Suprapubic skin (tissue), 4 donors: ENCODE measurements at regions not wholly inside any gene's neighbourhood (a gene's known extent, or its start where the extent isn't known, plus 50 kb on each side); places are given as distances from the start of the nearest gene placed in this dataset.

Source experiments
- CTCF ChIP-seq, 2 donors: fragments of 200-600 bp in 1 of 2; fragments of 450-650 bp in 1 of 2; sonication (generic) in 1 of 2; IDR thresholded peaks; one replicate each; pipeline ENCODE4 v1.5.1; 2016 to 2019; ENCODE audit warnings: antibody characterized with exemption in 2 of 2, mild to moderate bottlenecking in 1 of 2, moderate library complexity in 1 of 2
- EP300 ChIP-seq: sonication (generic); formaldehyde crosslinking; IDR thresholded peaks from one replicate; pipeline ENCODE4 v1.6.1; 2017; ENCODE audit warnings: antibody characterized with exemption
- POLR2A ChIP-seq, 2 donors: fragments of 450-650 bp; IDR thresholded peaks; one replicate each; pipeline ENCODE4 v1.6.1; 2017; ENCODE audit warnings: antibody characterized with exemption in 2 of 2, mild to moderate bottlenecking in 2 of 2, moderate library complexity in 2 of 2
- POLR2AphosphoS5 ChIP-seq, 3 donors: sonication (generic); formaldehyde crosslinking; IDR thresholded peaks; one replicate each; pipeline ENCODE4 v1.6.1; 2017; ENCODE audit warnings: antibody characterized with exemption in 3 of 3

GRCh38 chr7:114128880-114129279 is 210.1 kb upstream of the PPP1R3A start:
- TF ChIP-seq POLR2A (IDR thresholded peaks at IDR 0.05) (no peak), EP300 (no peak), CTCF (IDR thresholded peaks at IDR 0.05) (no peak), POLR2AphosphoS5 (IDR thresholded peaks at IDR 0.05) (no peak)
